ENCODE measurements at regions not wholly inside any gene's neighbourhood (a gene's known extent, or its start where the extent isn't known, plus 50 kb on each side); places are given as distances from the start of the nearest gene placed in this dataset.

GRCh38 chr9:84187090-84187489 is 153.5 kb downstream of the SLC28A3 start:
- no peak for DNase-seq

GRCh38 chr9:84189904-84190303 is 150.7 kb downstream of the SLC28A3 start:
- no peak for DNase-seq

GRCh38 chr9:84190411-84190810 is 150.1 kb downstream of the SLC28A3 start:
- no peak for DNase-seq

- DNase-seq: no peak
Observed at GRCh38 chr9:84206801-84207370, 133.7 kb downstream of the SLC28A3 start.

GRCh38 chr9:84207491-84207951 is 133.0 kb downstream of the SLC28A3 start:
- no peak for DNase-seq

- DNase-seq: no peak
Observed at GRCh38 chr9:84212246-84212645, 128.3 kb downstream of the SLC28A3 start.

- DNase-seq: no peak
Observed at GRCh38 chr9:84212982-84213381, 127.6 kb downstream of the SLC28A3 start.

GRCh38 chr9:84216151-84216550 is 124.4 kb downstream of the SLC28A3 start:
- no peak for DNase-seq

GRCh38 chr9:84218322-84218721 is 122.2 kb downstream of the SLC28A3 start:
- no peak for DNase-seq

GRCh38 chr9:84224246-84224645 is 116.3 kb downstream of the SLC28A3 start:
- no peak for DNase-seq
